Activated CD4-positive, alpha-beta T cell treated with anti-CD3 and anti-CD28 coated beads, Interleukin-2, amount 50 U/mL, for 48 hours (primary cell): ENCODE measurements at regions not wholly inside any gene's neighbourhood (a gene's known extent, or its start where the extent isn't known, plus 50 kb on each side); places are given as distances from the start of the nearest gene placed in this dataset.
A peak's percentile ranks its signal among the peaks of the same experiment; 100 is the strongest.
"Not testable (repeated sequence)": the region's sequence is repeated elsewhere in the genome, so short reads cannot be mapped to it uniquely, and the experiment has no call there.

Experiments used
- DNase-seq, 2 experiments: peaks; one replicate each; pipeline ENCODE4 v3.0.0-alpha.2; 2020

- DNase-seq, result no peak
Measured at GRCh38 chr14:53260286-53260685, 107.2 kb upstream of the DDHD1 start.

- no peak for DNase-seq
Measured at GRCh38 chr14:53252141-53252540, 99.0 kb upstream of the DDHD1 start.

GRCh38 chr14:53249059-53249458 is 95.9 kb upstream of the DDHD1 start:
- no peak for DNase-seq

- no peak for DNase-seq
Measured at GRCh38 chr14:53247596-53248370, 94.7 kb upstream of the DDHD1 start.

- DNase-seq, result not testable (repeated sequence)
Measured at GRCh38 chr14:53242898-53243297, 89.8 kb upstream of the DDHD1 start.

GRCh38 chr14:53237488-53237887 is 84.4 kb upstream of the DDHD1 start:
- DNase-seq, result no peak

- DNase-seq, result no peak
Measured at GRCh38 chr14:53236708-53237107, 83.6 kb upstream of the DDHD1 start.

- DNase-seq, result no peak
Measured at GRCh38 chr14:53231171-53231570, 78.0 kb upstream of the DDHD1 start.

GRCh38 chr14:53228966-53229365 is 75.8 kb upstream of the DDHD1 start:
- DNase-seq, result no peak

GRCh38 chr14:53227154-53227718 is 74.1 kb upstream of the DDHD1 start:
- DNase-seq, result no peak

GRCh38 chr14:53226553-53226952 is 73.4 kb upstream of the DDHD1 start:
- no peak for DNase-seq

GRCh38 chr14:53220914-53221313 is 67.8 kb upstream of the DDHD1 start:
- DNase-seq, result no peak

- no peak for DNase-seq
Measured at GRCh38 chr14:53218161-53218560, 65.0 kb upstream of the DDHD1 start.

- peak; percentile 84 to 86 for DNase-seq
Measured at GRCh38 chr14:53217316-53217994, 64.3 kb upstream of the DDHD1 start.

GRCh38 chr14:53216955-53217315 is 63.8 kb upstream of the DDHD1 start:
- DNase-seq, result not testable (repeated sequence)

GRCh38 chr14:53216478-53216877 is 63.4 kb upstream of the DDHD1 start:
- DNase-seq, result not testable (repeated sequence)

- DNase-seq, result no peak
Measured at GRCh38 chr14:53215101-53215500, 62.0 kb upstream of the DDHD1 start.

GRCh38 chr14:53214384-53214783 is 61.3 kb upstream of the DDHD1 start:
- DNase-seq, result no peak

- DNase-seq, result no peak
Measured at GRCh38 chr14:53213761-53214160, 60.6 kb upstream of the DDHD1 start.

- no peak for DNase-seq
Measured at GRCh38 chr14:53209370-53209769, 56.2 kb upstream of the DDHD1 start.
